ENCODE measurements at regions not wholly inside any gene's neighbourhood (a gene's known extent, or its start where the extent isn't known, plus 50 kb on each side); places are given as distances from the start of the nearest gene placed in this dataset.

- Histone ChIP-seq H3K27me3 (ENCODE audit: insufficient read depth, low read length) (no peaks in the 10 kb centered on the region), H2BK120ac (ENCODE audit: insufficient read depth, low read length, poor library complexity) (no peak overlapping the region), H3K79me1 (ENCODE audit: low read length) (no peaks in the 10 kb centered on the region), H4K8ac (ENCODE audit: low read depth, low read length) (no peak overlapping the region), H2BK12ac (ENCODE audit: low read length) (no peak overlapping the region), H3K36me3 (ENCODE audit: control insufficient read depth in 1 of 2, insufficient read depth in 2 of 2, low read length in 2 of 2) (no peaks in the 10 kb centered on the region), H3K23ac (ENCODE audit: low read length) (no peak overlapping the region), H3K4me3 (ENCODE audit: low read depth, low read length) (no peak overlapping the region), H3K14ac (ENCODE audit: low read length) (no peak overlapping the region), H4K12ac (ENCODE audit: low read depth, low read length) (no peak overlapping the region), H2BK5ac (ENCODE audit: low read depth, low read length, poor library complexity) (no peak overlapping the region), H2AK5ac (ENCODE audit: low read length) (no peak overlapping the region), H2AFZ (ENCODE audit: insufficient read depth, low read length, poor library complexity) (no peak overlapping the region), H3K4me1 (ENCODE audit: control insufficient read depth in 1 of 2, insufficient read depth in 2 of 2, low read length in 2 of 2) (no peaks in the 10 kb centered on the region), H3K79me2 (ENCODE audit: control insufficient read depth, insufficient read depth, low read length, poor library complexity) (no peaks in the 10 kb centered on the region), H3K9me3 (ENCODE audit: insufficient read depth, low read depth, low read length) (no peaks in the 10 kb centered on the region), H3K9ac (ENCODE audit: low read length) (no peak overlapping the region), H3K4me2 (ENCODE audit: low read length) (no peak overlapping the region), H4K91ac (ENCODE audit: low read depth, low read length) (no peak overlapping the region), H3K27ac (ENCODE audit: low read depth, low read length) (no peak overlapping the region), H3K18ac (ENCODE audit: low read length) (no peak overlapping the region), H3K4ac (ENCODE audit: low read depth, low read length) (no peak overlapping the region)
- WGBS (ENCODE audit: extremely low coverage, insufficient coverage, insufficient read length), result no CpG with 5 or more reads among the region's 7 CpGs
- DNase-seq, result no peak
These were observed 482.1 kb upstream of the ADAMTS5 start for GRCh38 chr21:27448960-27449359.

GRCh38 chr21:27447843-27448242, 481.0 kb upstream of the ADAMTS5 start:
- Histone ChIP-seq H3K14ac (ENCODE audit: low read length) (no peak overlapping the region), H2BK12ac (ENCODE audit: low read length) (no peak overlapping the region), H3K4me3 (ENCODE audit: low read depth, low read length) (no peak overlapping the region), H3K18ac (ENCODE audit: low read length) (no peak overlapping the region), H3K4ac (ENCODE audit: low read depth, low read length) (no peak overlapping the region), H2AK5ac (ENCODE audit: low read length) (no peak overlapping the region), H3K4me2 (ENCODE audit: low read length) (no peak overlapping the region), H3K79me2 (ENCODE audit: control insufficient read depth, insufficient read depth, low read length, poor library complexity) (no peaks in the 10 kb centered on the region), H3K27me3 (ENCODE audit: insufficient read depth, low read length) (no peaks in the 10 kb centered on the region), H4K91ac (ENCODE audit: low read depth, low read length) (no peak overlapping the region), H3K27ac (ENCODE audit: low read depth, low read length) (no peak overlapping the region), H4K8ac (ENCODE audit: low read depth, low read length) (no peak overlapping the region), H2BK5ac (ENCODE audit: low read depth, low read length, poor library complexity) (no peak overlapping the region), H3K4me1 (ENCODE audit: control insufficient read depth in 1 of 2, insufficient read depth in 2 of 2, low read length in 2 of 2) (no peaks in the 10 kb centered on the region), H3K23ac (ENCODE audit: low read length) (no peak overlapping the region), H4K12ac (ENCODE audit: low read depth, low read length) (no peak overlapping the region), H3K79me1 (ENCODE audit: low read length) (no peaks in the 10 kb centered on the region), H2AFZ (ENCODE audit: insufficient read depth, low read length, poor library complexity) (no peak overlapping the region), H3K36me3 (ENCODE audit: control insufficient read depth in 1 of 2, insufficient read depth in 2 of 2, low read length in 2 of 2) (no peaks in the 10 kb centered on the region), H3K9ac (ENCODE audit: low read length) (no peak overlapping the region), H3K9me3 (ENCODE audit: insufficient read depth, low read depth, low read length) (no peaks in the 10 kb centered on the region), H2BK120ac (ENCODE audit: insufficient read depth, low read length, poor library complexity) (no peak overlapping the region)
- DNase-seq, result no peak
- no CpG with 5 or more reads among the region's 1 CpG for WGBS (ENCODE audit: extremely low coverage, insufficient coverage, insufficient read length)

- Histone ChIP-seq H3K79me1 (ENCODE audit: low read length) (peaks cover 3% of the 10 kb centered on the region), H3K18ac (ENCODE audit: low read length) (no peak overlapping the region), H4K8ac (ENCODE audit: low read depth, low read length) (no peak overlapping the region), H3K9me3 (ENCODE audit: insufficient read depth, low read depth, low read length) (no peaks in the 10 kb centered on the region), H2AK5ac (ENCODE audit: low read length) (no peak overlapping the region), H4K12ac (ENCODE audit: low read depth, low read length) (no peak overlapping the region), H3K14ac (ENCODE audit: low read length) (no peak overlapping the region), H3K27ac (ENCODE audit: low read depth, low read length) (no peak overlapping the region), H3K27me3 (ENCODE audit: insufficient read depth, low read length) (no peaks in the 10 kb centered on the region), H3K23ac (ENCODE audit: low read length) (no peak overlapping the region), H3K4me2 (ENCODE audit: low read length) (no peak overlapping the region), H2AFZ (ENCODE audit: insufficient read depth, low read length, poor library complexity) (no peak overlapping the region), H3K36me3 (ENCODE audit: control insufficient read depth in 1 of 2, insufficient read depth in 2 of 2, low read length in 2 of 2) (no peaks in the 10 kb centered on the region), H2BK5ac (ENCODE audit: low read depth, low read length, poor library complexity) (no peak overlapping the region), H3K9ac (ENCODE audit: low read length) (no peak overlapping the region), H3K4me3 (ENCODE audit: low read depth, low read length) (no peak overlapping the region), H3K4ac (ENCODE audit: low read depth, low read length) (no peak overlapping the region), H3K4me1 (ENCODE audit: control insufficient read depth in 1 of 2, insufficient read depth in 2 of 2, low read length in 2 of 2) (peaks cover 0 to 3% of the 10 kb centered on the region in 2 experiments), H2BK12ac (ENCODE audit: low read length) (no peak overlapping the region), H4K91ac (ENCODE audit: low read depth, low read length) (no peak overlapping the region), H3K79me2 (ENCODE audit: control insufficient read depth, insufficient read depth, low read length, poor library complexity) (no peaks in the 10 kb centered on the region), H2BK120ac (ENCODE audit: insufficient read depth, low read length, poor library complexity) (no peak overlapping the region)
- no peak for DNase-seq
- WGBS (ENCODE audit: extremely low coverage, insufficient coverage, insufficient read length), result no CpG with 5 or more reads among the region's 3 CpGs
These were observed 462.9 kb upstream of the ADAMTS5 start for GRCh38 chr21:27429710-27430341.

- H3K23ac ChIP-seq (ENCODE audit: low read length), result no peak overlapping the region
- no peak overlapping the region for H2AK5ac ChIP-seq (ENCODE audit: low read length)
- no peak overlapping the region for H3K18ac ChIP-seq (ENCODE audit: low read length)
- H4K91ac ChIP-seq (ENCODE audit: low read depth, low read length), result no peak overlapping the region
- H3K27ac ChIP-seq (ENCODE audit: low read depth, low read length), result no peak overlapping the region
- peaks cover 7% of the 10 kb centered on the region for H3K79me1 ChIP-seq (ENCODE audit: low read length)
- H3K9me3 ChIP-seq (ENCODE audit: insufficient read depth, low read depth, low read length), result no peaks in the 10 kb centered on the region
- H3K9ac ChIP-seq (ENCODE audit: low read length), result no peak overlapping the region
- DNase-seq, result no peak
- H2BK120ac ChIP-seq (ENCODE audit: insufficient read depth, low read length, poor library complexity), result no peak overlapping the region
- no peaks in the 10 kb centered on the region for H3K27me3 ChIP-seq (ENCODE audit: insufficient read depth, low read length)
- H3K14ac ChIP-seq (ENCODE audit: low read length), result no peak overlapping the region
- no peak overlapping the region for H2BK12ac ChIP-seq (ENCODE audit: low read length)
- H3K79me2 ChIP-seq (ENCODE audit: control insufficient read depth, insufficient read depth, low read length, poor library complexity), result no peaks in the 10 kb centered on the region
- WGBS (ENCODE audit: extremely low coverage, insufficient coverage, insufficient read length), result no CpG with 5 or more reads among the region's 1 CpG
- H3K4ac ChIP-seq (ENCODE audit: low read depth, low read length), result no peak overlapping the region
- H2AFZ ChIP-seq (ENCODE audit: insufficient read depth, low read length, poor library complexity), result no peak overlapping the region
- H3K4me1 ChIP-seq (ENCODE audit: control insufficient read depth in 1 of 2, insufficient read depth in 2 of 2, low read length in 2 of 2), result peaks cover 6% of the 10 kb centered on the region in 2 experiments
- no peak overlapping the region for H3K4me2 ChIP-seq (ENCODE audit: low read length)
- H3K4me3 ChIP-seq (ENCODE audit: low read depth, low read length), result no peak overlapping the region
- H3K36me3 ChIP-seq (ENCODE audit: control insufficient read depth in 1 of 2, insufficient read depth in 2 of 2, low read length in 2 of 2), result no peaks in the 10 kb centered on the region
- H4K12ac ChIP-seq (ENCODE audit: low read depth, low read length), result no peak overlapping the region
- H2BK5ac ChIP-seq (ENCODE audit: low read depth, low read length, poor library complexity), result no peak overlapping the region
- no peak overlapping the region for H4K8ac ChIP-seq (ENCODE audit: low read depth, low read length)
These were observed 459.3 kb upstream of the ADAMTS5 start for GRCh38 chr21:27426196-27426595.
